ENCODE measurements at regions not wholly inside any gene's neighbourhood (a gene's known extent, or its start where the extent isn't known, plus 50 kb on each side); places are given as distances from the start of the nearest gene placed in this dataset.

- DNase-seq (ENCODE audit: extremely low read depth, low read depth): no peak
- no peak for TF ChIP-seq CTCF (IDR thresholded peaks at IDR 0.05; ENCODE audit: low read depth, low read length, missing control alignments)
- H3K4me3 ChIP-seq (replicated peaks; ENCODE audit: low read depth, low read length): no peak overlapping the region
Observed at GRCh38 chr4:166482758-166483157, 609.7 kb downstream of the TLL1 start.

- H3K4me3 ChIP-seq (replicated peaks; ENCODE audit: low read depth, low read length): no peak overlapping the region
- TF ChIP-seq CTCF (IDR thresholded peaks at IDR 0.05; ENCODE audit: low read depth, low read length, missing control alignments): no peak
- no peak for DNase-seq (ENCODE audit: extremely low read depth, low read depth)
Observed at GRCh38 chr4:166491635-166492034, 618.6 kb downstream of the TLL1 start.

- H3K4me3 ChIP-seq (replicated peaks; ENCODE audit: low read depth, low read length): no peak overlapping the region
- no peak for DNase-seq (ENCODE audit: extremely low read depth, low read depth)
- TF ChIP-seq CTCF (IDR thresholded peaks at IDR 0.05; ENCODE audit: low read depth, low read length, missing control alignments): no peak
Observed at GRCh38 chr4:166493924-166494345, 620.9 kb downstream of the TLL1 start.

- no peak for DNase-seq (ENCODE audit: extremely low read depth, low read depth)
- no peak for TF ChIP-seq CTCF (IDR thresholded peaks at IDR 0.05; ENCODE audit: low read depth, low read length, missing control alignments)
- H3K4me3 ChIP-seq (replicated peaks; ENCODE audit: low read depth, low read length): no peak overlapping the region
Observed at GRCh38 chr4:166498546-166498945, 625.5 kb downstream of the TLL1 start.

GRCh38 chr4:166499820-166500219, 626.8 kb downstream of the TLL1 start:
- no peak for TF ChIP-seq CTCF (IDR thresholded peaks at IDR 0.05; ENCODE audit: low read depth, low read length, missing control alignments)
- no peak overlapping the region for H3K4me3 ChIP-seq (replicated peaks; ENCODE audit: low read depth, low read length)
- no peak for DNase-seq (ENCODE audit: extremely low read depth, low read depth)

- no peak for DNase-seq (ENCODE audit: extremely low read depth, low read depth)
- TF ChIP-seq CTCF (IDR thresholded peaks at IDR 0.05; ENCODE audit: low read depth, low read length, missing control alignments): peak; percentile 25
- H3K4me3 ChIP-seq (replicated peaks; ENCODE audit: low read depth, low read length): no peak overlapping the region
Observed at GRCh38 chr4:166501941-166502382, 628.9 kb downstream of the TLL1 start.

- TF ChIP-seq CTCF (IDR thresholded peaks at IDR 0.05; ENCODE audit: low read depth, low read length, missing control alignments): no peak
- no peak overlapping the region for H3K4me3 ChIP-seq (replicated peaks; ENCODE audit: low read depth, low read length)
- no peak for DNase-seq (ENCODE audit: extremely low read depth, low read depth)
Observed at GRCh38 chr4:166502660-166503059, 629.6 kb downstream of the TLL1 start.

Measured in HFF-Myc (cell line).